NCI-H2107 (cell line): ENCODE measurements at regions not wholly inside any gene's neighbourhood (a gene's known extent, or its start where the extent isn't known, plus 50 kb on each side); places are given as distances from the start of the nearest gene placed in this dataset.

Experiments used
- DNase-seq: peaks from one replicate; lab custom pipeline; 2025; lab: John Stamatoyannopoulos, UW

GRCh38 chr11:115965767-115966504, 461.7 kb upstream of the CADM1 start:
- DNase-seq, result no peak

- no peak for DNase-seq
Measured at GRCh38 chr11:115964091-115964490, 459.9 kb upstream of the CADM1 start.

DNA sequence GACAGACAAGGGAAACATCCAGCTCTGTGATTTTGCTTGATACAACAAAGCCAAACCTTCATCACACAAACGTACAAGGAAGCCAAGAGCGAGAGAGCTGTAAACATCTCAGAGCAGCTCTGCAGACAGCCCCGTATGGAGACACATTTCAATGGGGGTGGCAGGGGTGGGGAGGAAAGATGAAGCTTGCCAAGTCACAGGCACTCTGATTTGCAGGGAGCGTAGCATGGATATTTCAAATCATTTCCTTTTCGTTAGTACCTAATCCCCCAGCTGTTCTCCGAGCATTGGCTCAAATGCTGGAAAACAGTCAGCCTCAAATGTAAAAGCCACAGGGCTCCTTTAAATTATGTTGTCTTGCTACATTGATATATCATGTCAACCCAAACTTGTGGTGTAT, 458.9 kb upstream of the CADM1 start:
- no peak for DNase-seq

GRCh38 chr11:115961159-115962003, 457.2 kb upstream of the CADM1 start:
- no peak for DNase-seq

GRCh38 chr11:115959081-115959486, 454.9 kb upstream of the CADM1 start:
- no peak for DNase-seq

- DNase-seq, result no peak
Measured at GRCh38 chr11:115958089-115959000, 454.1 kb upstream of the CADM1 start.

DNA sequence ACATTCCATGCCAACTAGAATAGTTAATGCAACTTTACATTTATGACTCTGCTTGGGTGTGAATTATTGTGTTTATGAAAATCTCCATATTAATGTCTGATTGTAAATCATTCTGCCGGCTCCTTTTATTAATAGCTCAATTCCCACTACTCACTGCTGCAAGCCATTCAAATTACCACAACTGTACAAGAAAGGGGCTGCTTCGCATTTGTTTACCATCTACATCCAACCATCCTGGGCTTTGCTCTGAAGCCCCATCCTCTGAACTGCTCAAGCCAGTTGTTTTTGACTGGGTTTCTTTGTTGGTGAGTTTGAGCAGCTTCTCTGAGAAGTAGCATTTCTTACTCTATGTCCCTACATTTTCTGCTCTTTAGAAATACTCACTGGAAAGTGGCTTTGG, 451.6 kb upstream of the CADM1 start:
- DNase-seq, result no peak

DNA sequence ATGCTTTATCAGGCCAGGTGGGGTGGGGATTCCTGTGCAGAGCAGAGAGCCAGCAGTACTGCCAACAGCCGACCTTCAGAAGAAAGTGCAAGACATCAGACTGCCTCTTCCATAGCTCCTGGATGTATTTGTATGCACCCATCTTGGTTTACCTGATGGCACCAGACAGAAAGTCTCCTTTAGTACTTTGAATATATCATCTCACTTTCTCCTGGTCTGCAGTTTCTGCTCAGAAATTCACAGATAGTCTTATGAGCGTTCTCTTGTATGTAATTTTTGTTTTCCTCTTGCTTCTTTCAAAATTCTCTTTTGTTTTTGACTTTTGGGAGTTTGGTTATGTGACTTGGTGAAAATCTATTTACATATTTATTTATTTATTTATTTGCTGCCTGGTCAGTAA, 446.4 kb upstream of the CADM1 start:
- DNase-seq, result no peak

DNA sequence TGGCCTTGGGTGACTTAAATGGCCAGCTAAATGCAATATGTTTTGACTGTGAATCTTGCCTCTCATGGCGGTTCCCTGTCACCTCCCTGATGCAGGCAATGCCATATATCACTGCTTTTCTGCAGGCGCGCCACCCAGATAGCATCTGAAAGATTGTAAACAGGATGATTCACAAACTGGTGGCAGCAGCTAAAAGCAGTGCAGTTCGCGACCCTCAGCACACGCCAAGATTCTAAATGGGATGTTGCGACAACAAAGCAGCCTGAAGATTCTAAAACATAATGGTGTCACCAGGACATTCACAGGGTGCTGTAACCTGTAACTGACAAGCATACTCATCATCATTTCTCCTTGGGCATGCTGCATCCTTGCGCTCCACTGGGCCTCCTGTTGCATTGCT, 440.4 kb upstream of the CADM1 start:
- no peak for DNase-seq

DNA sequence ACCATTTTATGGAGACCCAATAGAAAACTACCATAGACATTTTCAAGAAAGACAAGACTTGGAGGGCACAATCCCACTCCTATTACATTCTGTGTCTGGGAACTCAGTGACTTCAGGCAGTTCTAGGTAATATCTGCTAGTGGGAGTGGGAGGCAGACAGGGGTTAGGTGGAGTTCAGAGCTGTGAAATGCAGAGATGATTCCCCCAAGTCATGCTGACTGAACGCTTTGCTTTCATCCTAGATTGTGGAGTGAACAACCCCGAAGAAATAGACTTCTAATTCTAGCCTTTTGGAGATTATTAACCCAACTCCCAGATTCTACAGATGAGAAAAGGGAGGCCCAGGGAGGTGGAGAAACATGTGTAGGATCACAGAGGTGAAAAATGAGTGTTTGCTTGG, 437.8 kb upstream of the CADM1 start:
- DNase-seq, result no peak

DNA sequence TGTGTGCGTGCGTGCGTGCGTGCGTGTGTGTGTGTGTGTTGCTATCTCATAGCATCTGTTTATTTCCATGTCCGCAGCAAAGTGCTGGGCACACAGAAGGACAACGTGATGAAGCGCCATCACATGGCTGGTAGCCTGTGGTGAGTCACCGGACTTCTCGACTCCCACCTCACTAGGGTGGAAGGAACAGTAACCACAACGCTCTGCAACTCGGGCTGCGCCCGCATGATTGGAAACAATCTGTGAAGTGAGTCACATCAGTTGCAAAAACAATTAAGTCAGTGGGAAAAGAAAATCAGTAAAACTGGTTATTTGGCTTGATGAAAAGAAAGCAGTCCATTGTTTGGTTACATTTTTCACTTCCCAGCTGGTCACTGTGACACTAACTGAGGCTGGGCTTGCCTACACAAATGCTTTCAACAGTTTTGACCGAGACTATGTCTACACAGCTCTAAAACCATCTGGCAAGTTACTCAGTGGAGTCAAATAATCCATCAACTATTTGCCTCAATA, 437.3 kb upstream of the CADM1 start:
- no peak for DNase-seq

GRCh38 chr11:115941044-115941443, 436.8 kb upstream of the CADM1 start:
- no peak for DNase-seq

DNA sequence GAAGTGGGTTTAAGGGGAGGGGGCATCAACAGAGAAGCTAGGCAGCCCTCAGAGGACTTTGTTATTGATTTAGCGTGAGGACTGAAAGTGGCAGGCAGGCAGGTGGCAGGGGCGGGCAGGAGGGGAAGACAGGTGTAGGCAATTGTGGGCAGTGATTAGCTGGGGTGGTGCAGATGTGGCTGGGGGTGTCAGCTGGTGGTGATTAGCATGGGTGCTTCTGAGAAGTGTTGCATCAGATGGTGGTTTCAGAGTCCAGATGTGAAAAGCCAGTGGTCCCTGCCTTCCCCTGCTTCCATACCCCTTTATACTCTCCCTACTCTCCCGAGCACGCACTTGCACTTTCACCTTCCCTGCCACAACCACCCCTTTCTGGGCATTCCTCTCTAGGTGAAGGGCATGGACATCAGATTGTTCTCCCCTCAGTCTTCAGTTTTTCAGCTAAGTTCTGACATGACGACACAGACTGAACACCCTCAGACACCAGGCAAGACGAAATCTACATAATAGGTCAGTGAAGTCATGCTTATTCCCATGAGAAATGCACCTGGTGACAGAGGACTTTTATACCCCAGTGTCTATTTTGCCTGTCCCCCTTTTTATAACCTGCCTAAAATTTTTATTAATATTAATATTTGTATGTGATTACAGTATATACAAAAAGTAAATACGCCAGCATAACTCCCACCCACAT, 435.7 kb upstream of the CADM1 start:
- peak; percentile 33 for DNase-seq

GRCh38 chr11:115939104-115939730, 435.0 kb upstream of the CADM1 start:
- no peak for DNase-seq

GRCh38 chr11:115933564-115933963, 429.3 kb upstream of the CADM1 start:
- no peak for DNase-seq

DNA sequence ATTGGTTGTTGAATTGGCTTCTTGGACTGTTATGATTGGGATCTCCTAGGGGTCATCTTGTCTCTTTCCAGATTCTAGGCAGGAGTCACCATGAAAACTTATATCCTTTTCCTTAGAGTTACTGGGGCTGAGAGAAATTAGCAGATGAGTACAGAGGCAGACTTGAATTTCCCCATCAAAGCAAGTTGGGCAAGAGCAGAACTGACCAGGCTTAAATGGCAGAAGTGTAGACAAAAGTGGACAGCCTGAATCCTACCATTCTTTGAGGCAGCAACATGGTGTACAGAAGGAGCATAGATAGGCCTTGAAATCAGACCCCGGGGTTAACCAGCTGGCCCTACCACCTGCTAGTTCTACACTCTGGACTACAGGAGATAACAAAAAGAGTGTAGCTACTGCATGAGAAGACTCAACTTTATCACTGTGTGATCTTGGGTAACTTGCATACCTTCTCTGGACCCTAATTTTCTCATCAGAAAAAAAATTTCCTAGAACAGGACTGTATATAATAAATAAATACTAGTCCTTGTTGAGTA, 427.4 kb upstream of the CADM1 start:
- no peak for DNase-seq

DNA sequence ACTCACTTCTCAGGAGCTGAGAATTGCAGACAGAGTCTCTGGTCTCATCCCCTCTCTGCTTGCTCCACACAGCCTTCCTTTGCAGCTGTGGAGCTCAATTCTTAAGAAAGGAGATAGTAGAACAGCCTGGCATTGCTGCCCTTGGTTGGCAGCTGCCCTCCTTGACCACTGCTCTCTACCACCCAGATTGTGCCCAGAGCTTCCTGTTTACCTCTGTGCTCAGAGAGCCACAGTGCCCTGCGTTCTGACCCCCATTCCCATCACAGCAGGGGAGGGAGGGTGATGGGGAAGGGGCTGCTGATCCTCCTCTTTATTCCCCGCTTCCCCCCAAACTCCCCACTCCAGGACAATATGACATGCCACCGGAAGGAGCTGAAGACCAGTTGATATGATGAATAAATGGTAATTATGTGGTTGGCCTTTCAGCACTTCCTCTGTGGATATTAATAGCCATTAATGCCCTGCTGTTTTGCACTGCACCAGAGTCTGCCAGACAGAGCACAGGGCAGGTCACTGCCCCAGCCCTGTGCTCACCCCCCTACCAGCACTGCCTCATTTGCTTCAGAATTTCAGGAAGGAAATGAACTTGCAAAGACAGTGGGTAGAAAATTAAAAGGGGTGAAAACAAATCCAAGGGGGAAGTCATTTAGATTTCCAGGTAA, 426.8 kb upstream of the CADM1 start:
- DNase-seq, result no peak

DNA sequence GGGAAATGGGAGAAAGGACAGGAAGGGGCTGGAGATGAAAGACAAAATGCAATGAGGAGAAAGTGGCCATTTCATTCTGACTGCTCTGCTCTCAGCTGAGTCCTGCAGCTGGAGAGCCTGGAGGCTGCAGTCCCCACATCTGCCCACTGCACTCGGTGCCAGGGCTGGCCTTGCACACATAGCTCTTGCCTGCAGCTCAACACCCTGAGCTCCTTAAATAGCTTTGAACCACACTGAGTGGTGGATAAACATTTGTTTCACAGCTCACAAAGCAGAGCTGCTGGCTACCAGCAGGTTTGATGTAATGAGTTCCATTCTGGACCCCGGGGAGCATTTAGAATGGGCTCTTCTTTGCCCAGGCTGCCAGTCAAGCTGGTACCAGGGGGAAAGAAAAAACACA, 426.1 kb upstream of the CADM1 start:
- DNase-seq, result no peak

DNA sequence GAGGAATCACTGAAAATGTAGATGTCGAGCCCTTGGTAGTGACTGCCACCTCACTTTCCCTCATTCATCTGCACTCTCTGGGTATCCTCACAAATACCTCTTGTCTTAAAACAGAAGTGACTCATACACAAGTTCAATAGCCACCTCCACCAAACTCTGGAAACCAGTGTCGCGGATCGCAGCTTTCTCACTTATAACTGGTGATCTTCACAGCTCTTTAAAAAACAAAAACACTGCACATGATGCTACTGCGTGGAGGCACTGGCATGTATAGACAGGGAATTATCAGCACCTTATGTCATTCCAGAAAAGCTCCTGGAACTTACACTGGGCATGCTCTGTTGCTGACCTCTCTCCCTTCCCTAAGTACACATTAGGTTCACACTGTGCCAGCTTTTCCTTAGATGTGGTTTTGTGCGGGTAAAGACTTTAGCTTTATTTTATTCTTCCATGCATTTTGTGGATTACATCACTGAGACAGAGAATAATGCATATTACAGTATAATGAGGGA, 425.5 kb upstream of the CADM1 start:
- no peak for DNase-seq

DNA sequence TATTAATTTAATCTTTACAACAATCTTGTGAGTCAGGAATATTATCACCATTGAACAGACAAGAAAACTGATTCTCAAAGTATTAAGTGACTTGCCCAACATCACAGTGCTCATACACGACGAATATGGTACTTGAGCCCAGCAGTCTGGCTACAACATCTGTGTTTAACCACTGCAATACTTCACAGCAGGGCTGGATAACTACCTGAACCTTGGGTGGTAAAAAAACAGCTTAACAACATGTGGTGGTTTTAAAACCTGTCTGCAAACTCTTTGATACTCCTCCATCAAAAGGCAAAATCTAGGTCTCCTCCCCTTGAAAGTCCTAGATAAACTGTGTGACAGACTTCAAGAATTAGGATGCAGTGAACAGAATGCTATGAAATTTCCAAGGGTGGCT, 424.6 kb upstream of the CADM1 start:
- no peak for DNase-seq
